IgD-negative memory B cell (primary cell): ENCODE measurements at regions not wholly inside any gene's neighbourhood (a gene's known extent, or its start where the extent isn't known, plus 50 kb on each side); places are given as distances from the start of the nearest gene placed in this dataset.

Experiments
- H3K27ac Mint-ChIP-seq, 3 donors: one replicate each; pipeline ENCODE4 v1.8.0; 2020 to 2022; ENCODE audit warnings: mild to moderate bottlenecking in 3 of 3, mixed read lengths in 3 of 3, moderate library complexity in 1 of 3
- H3K27me3 Mint-ChIP-seq: one replicate; pipeline ENCODE4 v1.8.0; 2021; ENCODE audit warnings: mixed read lengths
- H3K36me3 Mint-ChIP-seq: one replicate; pipeline ENCODE4 v1.8.0; 2020; ENCODE audit warnings: mild to moderate bottlenecking, mixed read lengths
- H3K4me1 Mint-ChIP-seq, 3 donors: one replicate each; pipeline ENCODE4 v1.8.0; 2020 to 2022; ENCODE audit warnings: mixed read lengths in 3 of 3, mild to moderate bottlenecking in 1 of 3
- H3K4me3 Mint-ChIP-seq, 4 donors: one replicate each; pipeline ENCODE4 v1.8.0; 2020 to 2022; ENCODE audit warnings: mild to moderate bottlenecking in 4 of 4, mixed read lengths in 4 of 4, moderate library complexity in 3 of 4
- H3K9me3 Mint-ChIP-seq, 3 donors: one replicate each; pipeline ENCODE4 v1.8.0; 2020 to 2021; ENCODE audit warnings: mixed read lengths in 3 of 3, mild to moderate bottlenecking in 1 of 3

DNA sequence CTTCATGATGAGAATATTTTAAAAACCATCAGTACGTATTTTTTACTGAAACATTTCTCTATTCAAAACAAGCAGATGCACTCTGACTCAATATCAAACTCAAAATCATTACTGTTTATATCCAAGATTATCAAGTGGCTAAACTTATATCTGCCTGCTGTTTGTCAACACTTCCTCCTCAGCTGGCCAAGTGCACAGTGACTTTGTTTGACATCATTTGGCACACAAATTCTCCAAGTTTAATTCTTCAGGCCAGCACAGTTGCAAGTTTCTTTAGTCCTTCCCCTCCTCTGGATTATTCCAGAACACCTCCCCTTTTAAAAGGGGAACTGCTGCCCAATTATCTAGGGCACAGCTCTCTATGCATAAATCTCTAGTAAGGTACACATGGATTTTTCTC, 346.6 kb downstream of the FSIP2 start:
- H3K27me3 Mint-ChIP-seq, result no peaks in the 10 kb centered on the region
- no peaks in the 10 kb centered on the region for H3K4me1 Mint-ChIP-seq

DNA sequence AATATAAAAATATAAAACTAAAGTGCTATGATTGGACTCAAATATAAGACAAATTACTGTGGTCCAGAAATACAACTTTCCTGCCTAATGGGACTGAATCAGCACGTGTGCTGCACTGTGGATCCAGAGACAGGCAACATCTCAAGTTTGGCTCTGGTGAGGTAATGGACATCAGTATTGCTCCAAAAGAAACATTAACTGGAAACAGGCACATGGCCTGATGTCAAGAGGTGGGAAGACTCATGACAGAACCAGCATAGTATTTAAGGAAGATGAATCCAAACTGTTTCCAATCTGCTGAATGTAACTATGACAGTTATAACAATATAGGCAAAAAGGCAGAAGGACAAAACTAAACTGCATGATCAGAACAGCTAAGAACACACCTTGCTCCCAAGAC, 354.6 kb downstream of the FSIP2 start:
- no peaks in the 10 kb centered on the region for H3K4me1 Mint-ChIP-seq
- H3K36me3 Mint-ChIP-seq, result peaks cover 1% of the 10 kb centered on the region
- H3K27me3 Mint-ChIP-seq, result no peaks in the 10 kb centered on the region
- no peak overlapping the region for H3K27ac Mint-ChIP-seq
- H3K4me3 Mint-ChIP-seq, result no peak overlapping the region
- peaks cover 0 to 4% (median 0%) of the 10 kb centered on the region in 3 donors for H3K9me3 Mint-ChIP-seq

More for the DNA sequence above, 346.6 kb downstream of the FSIP2 start:
- Mint-ChIP-seq H3K36me3 (peaks cover 2% of the 10 kb centered on the region), H3K9me3 (no peaks in the 10 kb centered on the region), H3K27ac (no peak overlapping the region), H3K4me3 (no peak overlapping the region)

DNA sequence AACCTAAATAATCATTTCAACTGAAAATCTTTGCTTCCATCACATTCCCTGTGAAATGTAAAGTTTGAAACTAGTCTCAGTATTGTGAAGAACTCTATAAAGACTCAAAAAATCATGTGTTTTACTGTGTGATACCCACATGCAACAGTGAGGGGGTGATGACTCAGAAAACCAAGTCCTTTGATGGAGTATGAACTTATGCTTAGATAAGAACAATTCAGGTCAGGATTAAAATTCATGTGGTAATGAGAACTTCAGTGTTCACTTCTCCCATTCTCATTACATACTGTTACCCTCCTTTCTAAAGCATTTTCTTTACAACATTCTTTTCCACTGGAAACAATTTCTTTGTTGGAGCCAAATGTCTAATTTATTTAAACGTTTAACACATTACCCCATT, 360.2 kb downstream of the FSIP2 start:
- no peaks in the 10 kb centered on the region for H3K27me3 Mint-ChIP-seq
- no peaks in the 10 kb centered on the region for H3K4me1 Mint-ChIP-seq
- no peaks in the 10 kb centered on the region for H3K9me3 Mint-ChIP-seq
- H3K27ac Mint-ChIP-seq, result no peak overlapping the region
- peaks cover 1% of the 10 kb centered on the region for H3K36me3 Mint-ChIP-seq
- no peak overlapping the region for H3K4me3 Mint-ChIP-seq

DNA sequence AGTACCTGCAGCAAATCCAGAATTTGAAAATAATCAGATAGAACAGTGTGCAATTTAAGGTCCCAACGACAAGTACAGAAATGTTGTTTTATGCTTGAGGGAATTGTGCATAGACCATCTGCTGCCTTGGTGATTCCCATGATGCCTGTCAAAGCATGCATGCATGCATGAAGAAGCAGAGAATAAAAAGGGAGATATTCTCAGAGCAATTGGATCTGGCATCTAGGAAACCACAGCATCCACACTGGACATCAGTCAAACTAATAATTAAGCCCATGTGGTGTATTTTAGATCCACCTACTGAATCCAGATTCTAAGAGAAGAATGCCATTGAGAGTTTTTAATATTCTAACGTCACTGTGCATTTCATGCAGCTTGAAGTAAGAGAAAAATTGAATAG, 361.2 kb downstream of the FSIP2 start:
- no peak overlapping the region for H3K4me3 Mint-ChIP-seq
- H3K27me3 Mint-ChIP-seq, result no peaks in the 10 kb centered on the region
- H3K27ac Mint-ChIP-seq, result no peak overlapping the region
- no peaks in the 10 kb centered on the region for H3K4me1 Mint-ChIP-seq
- H3K36me3 Mint-ChIP-seq, result no peaks in the 10 kb centered on the region
- no peaks in the 10 kb centered on the region for H3K9me3 Mint-ChIP-seq

DNA sequence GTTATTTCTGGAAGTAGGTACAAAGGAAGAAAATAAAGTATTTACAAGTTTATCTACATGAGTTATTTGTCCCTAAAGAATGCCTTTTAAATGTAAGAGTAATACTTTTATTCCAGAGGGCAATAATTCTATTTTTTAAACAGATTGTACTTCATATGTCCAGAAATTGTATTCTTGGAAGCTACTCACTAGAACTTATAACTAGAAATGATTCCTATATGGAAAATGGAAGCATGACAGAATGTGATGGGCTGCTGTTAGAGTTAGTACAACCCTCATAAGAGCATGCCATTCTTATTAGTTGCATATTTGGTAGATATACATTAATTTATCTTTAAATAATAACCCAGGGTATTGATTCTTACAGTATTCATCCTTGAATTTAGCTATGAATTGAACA, 362.0 kb downstream of the FSIP2 start:
- Mint-ChIP-seq H3K4me1 (no peaks in the 10 kb centered on the region), H3K27ac (no peak overlapping the region), H3K4me3 (no peak overlapping the region), H3K36me3 (no peaks in the 10 kb centered on the region), H3K27me3 (no peaks in the 10 kb centered on the region), H3K9me3 (no peaks in the 10 kb centered on the region)

DNA sequence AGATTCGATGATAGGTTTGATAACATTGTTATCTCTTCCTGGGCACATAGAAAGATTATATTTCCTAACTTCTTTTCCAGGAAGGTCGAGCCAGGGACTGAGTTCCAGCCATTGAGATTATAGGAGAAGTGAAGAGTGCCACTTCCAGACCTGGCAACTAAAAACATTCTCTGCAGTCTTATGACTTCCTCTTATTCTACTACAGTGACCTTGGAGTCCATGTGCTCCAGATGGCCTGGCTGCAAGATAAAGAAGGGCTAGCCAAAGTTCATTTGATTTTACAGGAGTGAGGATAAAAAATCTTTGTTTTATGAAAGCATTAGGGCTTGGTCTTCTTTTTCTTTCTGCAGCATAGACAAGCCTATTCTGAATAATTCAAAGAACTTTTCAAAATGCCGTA, 363.0 kb downstream of the FSIP2 start:
- Mint-ChIP-seq H3K27me3 (no peaks in the 10 kb centered on the region), H3K9me3 (no peaks in the 10 kb centered on the region), H3K4me3 (no peak overlapping the region), H3K4me1 (no peaks in the 10 kb centered on the region), H3K27ac (no peak overlapping the region), H3K36me3 (no peaks in the 10 kb centered on the region)

DNA sequence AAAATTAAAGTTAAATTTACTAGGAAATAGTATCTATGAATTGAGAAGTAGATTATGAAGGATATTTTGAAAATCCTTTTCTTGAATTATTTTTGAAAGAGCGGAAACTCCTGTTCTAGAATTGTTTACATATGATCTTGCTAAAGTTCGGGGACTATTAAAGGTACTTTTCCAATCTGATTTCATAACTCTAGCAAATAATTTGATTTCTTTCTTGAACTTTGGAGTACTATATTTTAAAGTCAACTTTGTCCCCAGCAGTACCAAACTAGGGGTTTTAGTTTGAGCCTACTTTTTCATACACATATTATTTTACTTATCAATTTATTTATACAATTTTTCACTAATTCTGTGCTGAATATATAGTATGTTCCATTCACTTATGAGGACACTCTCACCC, 364.7 kb downstream of the FSIP2 start:
- Mint-ChIP-seq H3K27me3 (no peaks in the 10 kb centered on the region), H3K36me3 (no peaks in the 10 kb centered on the region), H3K4me1 (no peaks in the 10 kb centered on the region), H3K4me3 (no peak overlapping the region), H3K27ac (no peak overlapping the region), H3K9me3 (peaks cover 0 to 1% (median 0%) of the 10 kb centered on the region in 3 donors)

DNA sequence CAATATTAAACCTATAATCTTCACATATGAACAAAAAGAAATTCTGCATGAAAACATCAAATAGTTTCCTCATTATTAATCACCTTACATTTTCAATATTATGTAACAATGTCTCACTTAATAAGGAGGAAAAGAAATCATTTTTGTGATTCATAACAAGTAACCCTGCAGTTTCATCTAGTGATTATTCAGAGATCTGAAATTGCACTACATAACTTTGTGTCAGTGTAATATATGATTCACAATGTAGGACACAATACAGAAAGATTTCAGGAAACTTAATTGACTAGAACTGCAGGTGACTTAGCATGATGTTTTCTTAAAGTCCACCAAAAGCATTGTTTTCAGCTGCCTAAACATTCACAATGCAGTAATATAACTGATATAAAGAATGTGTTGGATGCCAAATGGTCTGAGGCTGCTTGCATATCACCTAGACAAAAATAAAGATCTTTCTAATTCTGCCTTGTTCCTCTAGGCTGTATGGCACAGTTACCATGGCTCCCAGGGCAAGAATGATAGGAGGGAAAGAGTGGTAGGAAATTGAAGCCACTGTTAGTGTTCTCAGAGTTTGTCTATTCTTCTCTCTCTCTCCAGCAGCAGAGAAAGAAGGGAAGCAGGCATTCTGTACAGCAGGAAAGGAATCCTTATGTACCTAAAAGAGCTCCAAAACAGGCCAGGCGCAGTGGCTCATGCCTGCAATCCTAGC, 366.6 kb downstream of the FSIP2 start:
- H3K27ac Mint-ChIP-seq, result no peak overlapping the region
- H3K9me3 Mint-ChIP-seq, result peaks cover 1 to 3% (median 3%) of the 10 kb centered on the region in 3 donors
- H3K4me3 Mint-ChIP-seq, result no peak overlapping the region
- peaks cover 4% of the 10 kb centered on the region for H3K36me3 Mint-ChIP-seq
- no peaks in the 10 kb centered on the region for H3K27me3 Mint-ChIP-seq
- H3K4me1 Mint-ChIP-seq, result peaks cover 0 to 2% (median 0%) of the 10 kb centered on the region in 3 donors

DNA sequence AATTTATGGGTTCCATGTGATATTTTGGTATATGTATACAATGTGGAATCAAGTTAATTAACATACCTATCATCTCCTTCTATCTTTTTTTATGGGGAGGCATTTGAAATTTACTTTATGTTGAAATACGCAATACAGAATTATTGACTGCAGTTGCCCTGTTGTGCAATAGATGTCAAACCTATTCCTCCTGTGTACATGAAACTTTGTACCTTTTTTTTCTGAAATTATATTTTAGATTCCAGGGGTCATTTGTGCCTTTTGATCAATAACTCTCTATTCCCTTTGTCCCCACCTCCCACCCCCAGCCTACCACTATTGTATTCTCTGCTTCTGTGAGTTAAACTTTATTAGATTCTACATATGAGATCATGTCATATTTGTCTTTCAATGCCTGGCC, 369.9 kb downstream of the FSIP2 start:
- H3K4me3 Mint-ChIP-seq, result no peak overlapping the region
- H3K4me1 Mint-ChIP-seq, result peaks cover 0 to 2% (median 0%) of the 10 kb centered on the region in 3 donors
- H3K9me3 Mint-ChIP-seq, result peaks cover 3 to 12% (median 6%) of the 10 kb centered on the region in 3 donors
- no peaks in the 10 kb centered on the region for H3K27me3 Mint-ChIP-seq
- peak overlapping the region in 1 of 3 donors; percentile 40 for H3K27ac Mint-ChIP-seq
- peaks cover 4% of the 10 kb centered on the region for H3K36me3 Mint-ChIP-seq

DNA sequence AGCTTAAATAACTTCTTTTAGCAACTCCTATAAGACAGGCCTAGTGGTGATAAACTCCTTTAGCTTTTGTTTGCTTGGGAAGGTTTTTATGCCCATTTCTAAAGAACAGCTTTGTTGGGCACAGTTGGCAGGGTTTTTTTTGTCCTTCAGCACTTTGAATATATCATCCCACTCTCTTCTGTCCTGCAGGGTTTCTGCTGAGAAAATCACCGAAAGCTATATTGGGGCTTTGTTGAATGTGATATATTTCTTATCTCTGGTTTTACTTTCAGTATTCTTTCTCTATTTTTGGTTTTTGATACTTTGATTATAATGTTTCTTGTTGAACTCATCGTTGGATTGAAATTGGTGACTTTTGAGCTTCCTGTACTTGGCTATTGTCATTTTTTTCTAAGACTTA, 372.8 kb upstream of the ZC3H15 start:
- H3K4me3 Mint-ChIP-seq, result no peak overlapping the region
- H3K4me1 Mint-ChIP-seq, result peaks cover 0 to 2% (median 0%) of the 10 kb centered on the region in 3 donors
- H3K9me3 Mint-ChIP-seq, result peaks cover 8 to 18% (median 9%) of the 10 kb centered on the region in 3 donors
- H3K27ac Mint-ChIP-seq, result no peak overlapping the region
- H3K27me3 Mint-ChIP-seq, result no peaks in the 10 kb centered on the region
- peaks cover 9% of the 10 kb centered on the region for H3K36me3 Mint-ChIP-seq

DNA sequence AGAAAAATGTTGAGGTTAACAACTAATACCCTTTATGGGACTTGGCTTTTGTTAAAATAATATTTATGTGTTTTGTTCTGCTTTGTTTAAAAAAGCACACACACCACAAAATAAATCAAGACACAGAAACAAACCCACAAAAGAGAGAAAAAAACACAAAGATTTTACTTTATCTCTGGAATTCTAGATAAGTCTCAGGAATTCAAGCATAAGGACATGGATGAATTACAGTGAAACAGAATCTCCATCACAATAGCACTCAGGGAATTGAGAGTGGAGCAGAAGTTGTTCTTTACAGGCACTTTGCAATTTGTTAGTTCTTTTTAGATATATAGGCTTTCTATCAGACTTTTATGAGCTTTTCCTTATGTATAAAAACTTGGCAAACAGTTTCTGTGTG, 360.9 kb upstream of the ZC3H15 start:
- H3K36me3 Mint-ChIP-seq, result peaks cover 6% of the 10 kb centered on the region
- no peaks in the 10 kb centered on the region for H3K4me1 Mint-ChIP-seq
- H3K9me3 Mint-ChIP-seq, result no peaks in the 10 kb centered on the region

DNA sequence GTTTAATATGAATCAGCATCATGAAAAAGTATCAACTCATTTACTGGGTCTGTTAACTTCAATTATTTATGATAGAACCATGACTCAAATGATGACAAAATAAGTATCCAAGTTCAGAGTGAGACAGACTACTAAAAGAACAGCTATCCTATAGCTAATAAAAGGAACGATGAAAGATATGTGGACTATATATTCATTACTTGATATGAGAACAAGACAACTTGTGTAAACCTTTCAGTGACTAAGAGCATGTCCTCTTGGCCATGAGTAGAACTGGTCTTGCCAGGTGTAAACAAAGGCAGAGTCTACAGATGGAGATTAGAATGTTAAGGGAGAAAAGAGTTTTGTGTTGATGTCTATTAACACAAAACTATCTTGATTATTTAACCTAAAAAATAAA, 360.4 kb upstream of the ZC3H15 start:
- H3K27ac Mint-ChIP-seq, result no peak overlapping the region
- H3K9me3 Mint-ChIP-seq, result no peaks in the 10 kb centered on the region
- no peak overlapping the region for H3K4me3 Mint-ChIP-seq

More for the DNA sequence above, 360.9 kb upstream of the ZC3H15 start:
- Mint-ChIP-seq H3K27ac (no peak overlapping the region), H3K4me3 (no peak overlapping the region), H3K27me3 (no peaks in the 10 kb centered on the region)

DNA sequence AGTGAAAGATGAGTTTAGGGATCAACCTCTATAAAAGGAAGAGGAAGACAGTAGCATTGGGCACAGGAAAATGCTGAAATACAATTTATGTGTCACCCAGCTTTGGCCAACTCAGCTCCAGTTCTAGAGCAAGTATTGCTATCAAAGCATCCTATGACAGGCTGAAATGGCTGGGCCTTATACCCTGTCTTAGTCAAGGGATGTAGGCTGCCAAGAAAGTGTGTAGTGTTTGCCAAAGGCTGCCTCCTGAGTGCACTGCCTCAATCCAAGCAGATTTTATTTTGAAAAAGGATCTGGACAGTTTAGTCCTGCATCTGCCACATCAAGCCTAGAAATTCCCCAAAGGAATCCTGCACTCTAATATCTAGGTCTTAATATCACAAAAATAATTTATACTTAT, 359.9 kb upstream of the ZC3H15 start:
- Mint-ChIP-seq H3K27ac (no peak overlapping the region), H3K4me3 (no peak overlapping the region), H3K36me3 (peaks cover 6% of the 10 kb centered on the region), H3K27me3 (no peaks in the 10 kb centered on the region), H3K4me1 (no peaks in the 10 kb centered on the region), H3K9me3 (no peaks in the 10 kb centered on the region)

More for the DNA sequence above, 360.4 kb upstream of the ZC3H15 start:
- H3K36me3 Mint-ChIP-seq, result peaks cover 6% of the 10 kb centered on the region
- no peaks in the 10 kb centered on the region for H3K27me3 Mint-ChIP-seq
- no peaks in the 10 kb centered on the region for H3K4me1 Mint-ChIP-seq

DNA sequence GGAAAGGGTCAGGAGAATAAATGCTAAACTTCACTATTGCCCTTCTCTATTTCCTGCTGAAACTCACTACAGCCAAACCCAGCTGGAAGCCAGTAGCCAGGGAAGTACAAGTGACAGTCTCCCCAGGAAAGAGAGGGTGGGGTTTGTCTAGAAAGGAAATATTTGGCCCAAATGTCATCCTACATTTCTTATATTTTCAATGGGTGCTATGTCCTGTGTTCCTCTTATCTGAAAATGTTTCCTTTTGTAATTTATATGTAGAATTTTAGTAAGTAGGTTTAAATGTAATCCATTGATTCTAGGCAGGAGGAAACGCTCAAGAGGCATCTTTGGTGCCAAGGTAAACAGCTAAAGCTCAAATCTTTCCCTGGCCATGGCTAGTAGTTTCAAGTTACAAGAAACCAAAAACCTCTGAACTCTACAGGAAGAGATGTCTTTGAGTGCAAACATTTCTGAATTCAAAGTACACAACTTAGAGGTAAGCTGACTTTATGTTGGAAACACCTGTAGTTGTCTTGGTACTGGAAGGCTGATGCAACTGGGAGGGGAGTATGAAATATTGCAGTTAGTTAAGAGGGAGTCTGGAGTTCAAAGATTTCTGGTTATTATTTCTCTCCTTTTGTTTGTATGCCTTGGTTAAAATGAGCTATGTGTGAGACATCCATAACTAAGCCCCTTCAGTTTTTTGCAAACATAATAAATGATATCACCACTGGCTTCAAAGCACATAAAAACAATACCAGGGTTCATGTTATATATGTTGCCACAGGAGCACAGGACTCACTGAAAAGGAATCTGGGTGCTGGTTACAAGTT, 356.1 kb upstream of the ZC3H15 start:
- Mint-ChIP-seq H3K36me3 (peaks cover 2% of the 10 kb centered on the region), H3K9me3 (no peaks in the 10 kb centered on the region), H3K27ac (no peak overlapping the region), H3K4me1 (no peaks in the 10 kb centered on the region), H3K27me3 (no peaks in the 10 kb centered on the region), H3K4me3 (no peak overlapping the region)

DNA sequence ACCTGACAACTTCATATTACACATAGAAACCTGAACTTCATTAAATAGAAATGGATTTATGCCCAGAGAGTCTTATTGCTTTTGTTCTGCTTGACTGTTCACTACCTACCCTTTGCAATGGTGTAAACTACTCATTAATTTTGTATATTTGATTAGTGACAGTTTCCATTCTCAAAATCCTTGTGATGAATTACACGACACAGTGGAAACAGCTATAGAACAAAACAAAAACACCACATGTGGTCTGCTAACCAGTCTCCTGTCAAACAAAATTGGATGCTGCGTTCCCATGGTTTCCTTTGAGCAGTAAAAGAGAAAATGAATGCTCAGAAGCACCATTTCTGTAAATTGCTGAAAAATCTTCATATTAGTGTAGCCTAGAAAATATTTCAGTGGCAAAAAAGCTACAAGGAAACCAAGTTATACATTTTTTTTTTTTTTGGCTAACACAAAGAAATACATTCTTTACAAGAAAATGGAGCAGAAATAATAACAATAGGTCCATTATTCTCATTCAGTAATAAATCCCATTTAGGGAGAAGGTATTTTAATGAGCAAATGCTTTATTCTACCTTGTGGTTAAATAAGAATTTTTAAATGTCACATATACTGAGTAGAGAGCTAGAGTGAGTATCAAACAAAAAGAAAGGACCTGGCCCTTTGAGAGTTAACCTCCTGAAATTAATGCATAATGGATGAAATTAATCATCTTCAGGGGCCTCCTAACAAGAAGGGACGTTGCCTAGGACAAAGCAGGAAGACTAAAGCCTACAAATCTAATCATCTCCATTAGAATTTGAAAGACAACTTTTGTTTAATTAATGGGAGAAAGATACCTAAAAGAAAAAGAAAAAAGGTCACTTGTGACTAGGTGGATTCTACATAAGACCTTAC, 355.1 kb upstream of the ZC3H15 start:
- H3K4me1 Mint-ChIP-seq, result no peaks in the 10 kb centered on the region
- H3K36me3 Mint-ChIP-seq, result peaks cover 5% of the 10 kb centered on the region
- H3K27ac Mint-ChIP-seq, result no peak overlapping the region
- H3K27me3 Mint-ChIP-seq, result no peaks in the 10 kb centered on the region
- no peaks in the 10 kb centered on the region for H3K9me3 Mint-ChIP-seq
- H3K4me3 Mint-ChIP-seq, result no peak overlapping the region
